CD4-positive, alpha-beta memory T cell (primary cell): ENCODE measurements at regions not wholly inside any gene's neighbourhood (a gene's known extent, or its start where the extent isn't known, plus 50 kb on each side); places are given as distances from the start of the nearest gene placed in this dataset.

Experiments used
- CTCF ChIA-PET: fragments of 350-600 bp; sonication (Branson Sonifier 250); formaldehyde crosslinking; loops from one replicate; lab custom pipeline; 2021; ENCODE audit warnings: inconsistent platforms; ENCODE audit not compliant: partially characterized antibody; lab: Charles Lee
- POLR2A ChIA-PET: fragments of 350-600 bp; sonication (Branson Sonifier 250); formaldehyde crosslinking; loops from one replicate; lab custom pipeline; 2021; ENCODE audit not compliant: partially characterized antibody; lab: Charles Lee
- DNase-seq, 5 donors: peaks; one replicate each; pipeline versions ENCODE4 v3.0.0 to v3.0.0-alpha.2; 2020 to 2022; ENCODE audit warnings: mixed read lengths in 1 of 5
- H3K27ac ChIP-seq: one replicate; pipeline ENCODE4 v1.7.0; 2013; ENCODE audit warnings: low read depth, low read length
- H3K27me3 ChIP-seq: 2 replicates; pipeline ENCODE4 v1.7.0; 2013; ENCODE audit warnings: mild to moderate bottlenecking, low read length, moderate library complexity; ENCODE audit not compliant: insufficient read depth
- H3K36me3 ChIP-seq: 2 replicates; pipeline ENCODE4 v1.7.0; 2013; ENCODE audit warnings: mild to moderate bottlenecking, low read length, moderate library complexity; ENCODE audit not compliant: insufficient read depth
- H3K4me1 ChIP-seq: 2 replicates; pipeline ENCODE4 v1.7.0; 2013; ENCODE audit warnings: mild to moderate bottlenecking, low read length, moderate library complexity; ENCODE audit not compliant: insufficient read depth
- H3K4me3 ChIP-seq, 2 donors: one replicate each; pipeline ENCODE4 v1.7.0; 2013; ENCODE audit warnings: low read length in 2 of 2, mild to moderate bottlenecking in 1 of 2
- H3K9me3 ChIP-seq, 2 donors: one replicate each; pipeline ENCODE4 v1.7.0; 2013; ENCODE audit warnings: low read length in 2 of 2, control low read depth in 1 of 2; ENCODE audit not compliant: control insufficient read depth in 1 of 2
- H3K27ac Mint-ChIP-seq, 7 donors: one replicate each; pipeline ENCODE4 v1.8.0; 2020 to 2021; ENCODE audit warnings: mixed read lengths in 7 of 7, mild to moderate bottlenecking in 6 of 7, inconsistent platforms in 3 of 7, moderate library complexity in 3 of 7
- H3K27me3 Mint-ChIP-seq, 2 donors: one replicate each; pipeline ENCODE4 v1.8.0; 2020 to 2021; ENCODE audit warnings: mixed read lengths in 2 of 2
- H3K36me3 Mint-ChIP-seq, 2 donors: one replicate each; pipeline ENCODE4 v1.8.0; 2020 to 2021; ENCODE audit warnings: mixed read lengths in 2 of 2, inconsistent platforms in 1 of 2, mild to moderate bottlenecking in 1 of 2
- H3K4me1 Mint-ChIP-seq, 4 donors: one replicate each; pipeline ENCODE4 v1.8.0; 2020 to 2021; ENCODE audit warnings: mixed read lengths in 4 of 4, mild to moderate bottlenecking in 1 of 4
- H3K4me3 Mint-ChIP-seq, 8 donors: one replicate each; pipeline ENCODE4 v1.8.0; 2020 to 2021; ENCODE audit warnings: mixed read lengths in 8 of 8, mild to moderate bottlenecking in 7 of 8, moderate library complexity in 6 of 8, inconsistent platforms in 3 of 8
- H3K9me3 Mint-ChIP-seq, 8 donors: one replicate each; pipeline ENCODE4 v1.8.0; 2020 to 2021; ENCODE audit warnings: mixed read lengths in 8 of 8, mild to moderate bottlenecking in 5 of 8, inconsistent platforms in 3 of 8, moderate library complexity in 1 of 8
- intact Hi-C: fragments of 100-400 bp; cut with micrococcal nuclease; formaldehyde crosslinking; loops from one replicate; pipeline ENCODE4 v1.15.1; 2023

GRCh38 chr10:83037653-83038052 is 1101.7 kb upstream of the GHITM start:
- intact Hi-C loops = no loop called here
- no peaks in the 10 kb centered on the region for H3K36me3 Mint-ChIP-seq

GRCh38 chr10:83038631-83039030 is 1100.7 kb upstream of the GHITM start:
- no peaks in the 10 kb centered on the region for H3K4me1 Mint-ChIP-seq
- H3K4me3 Mint-ChIP-seq = no peak overlapping the region
- H3K9me3 Mint-ChIP-seq = peaks cover 0 to 13% (median 3%) of the 10 kb centered on the region in 8 donors
- Histone ChIP-seq H3K27me3 (no peaks in the 10 kb centered on the region), H3K9me3 (no peaks in the 10 kb centered on the region), H3K4me3 (no peak overlapping the region), H3K27ac (no peak overlapping the region), H3K4me1 (no peaks in the 10 kb centered on the region), H3K36me3 (no peaks in the 10 kb centered on the region)
- intact Hi-C loops = no loop called here
- H3K27ac Mint-ChIP-seq = no peak overlapping the region
- ChIA-PET CTCF (no interaction called here), POLR2A (no interaction called here)
- no peak for DNase-seq
- H3K36me3 Mint-ChIP-seq = no peaks in the 10 kb centered on the region
- no peaks in the 10 kb centered on the region for H3K27me3 Mint-ChIP-seq

More at GRCh38 chr10:83037653-83038052, 1101.7 kb upstream of the GHITM start:
- POLR2A ChIA-PET = no interaction called here
- H3K4me3 Mint-ChIP-seq = no peak overlapping the region
- no peaks in the 10 kb centered on the region for H3K4me1 ChIP-seq
- H3K4me1 Mint-ChIP-seq = no peaks in the 10 kb centered on the region
- no peak overlapping the region for H3K27ac Mint-ChIP-seq
- no peak overlapping the region for H3K4me3 ChIP-seq
- no peaks in the 10 kb centered on the region for H3K9me3 ChIP-seq
- no peaks in the 10 kb centered on the region for H3K36me3 ChIP-seq
- CTCF ChIA-PET = no interaction called here
- no peak for DNase-seq
- no peaks in the 10 kb centered on the region for H3K27me3 ChIP-seq
- H3K27ac ChIP-seq = no peak overlapping the region
- peaks cover 0 to 13% (median 3%) of the 10 kb centered on the region in 8 donors for H3K9me3 Mint-ChIP-seq
- H3K27me3 Mint-ChIP-seq = no peaks in the 10 kb centered on the region

GRCh38 chr10:83045731-83046130 is 1093.6 kb upstream of the GHITM start:
- Mint-ChIP-seq H3K27ac (no peak overlapping the region), H3K9me3 (peaks cover 0 to 11% (median 0%) of the 10 kb centered on the region in 8 donors), H3K4me1 (no peaks in the 10 kb centered on the region), H3K4me3 (no peak overlapping the region), H3K27me3 (no peaks in the 10 kb centered on the region), H3K36me3 (no peaks in the 10 kb centered on the region)
- POLR2A ChIA-PET = no interaction called here
- H3K4me1 ChIP-seq = no peaks in the 10 kb centered on the region
- H3K27me3 ChIP-seq = no peaks in the 10 kb centered on the region
- CTCF ChIA-PET = no interaction called here
- H3K27ac ChIP-seq = no peak overlapping the region
- H3K4me3 ChIP-seq = no peak overlapping the region
- no peak for DNase-seq
- H3K9me3 ChIP-seq = no peaks in the 10 kb centered on the region
- intact Hi-C loops = no loop called here
- H3K36me3 ChIP-seq = no peaks in the 10 kb centered on the region

- Mint-ChIP-seq H3K9me3 (peaks cover 0 to 8% (median under 1%) of the 10 kb centered on the region in 8 donors), H3K27me3 (no peaks in the 10 kb centered on the region), H3K4me3 (no peak overlapping the region), H3K27ac (no peak overlapping the region), H3K36me3 (no peaks in the 10 kb centered on the region), H3K4me1 (no peaks in the 10 kb centered on the region)
- H3K27ac ChIP-seq = no peak overlapping the region
- POLR2A ChIA-PET = no interaction called here
- no peaks in the 10 kb centered on the region for H3K36me3 ChIP-seq
- CTCF ChIA-PET = no interaction called here
- no peak for DNase-seq
- no peak overlapping the region for H3K4me3 ChIP-seq
- H3K27me3 ChIP-seq = no peaks in the 10 kb centered on the region
- intact Hi-C loops = no loop called here
- H3K4me1 ChIP-seq = no peaks in the 10 kb centered on the region
- no peaks in the 10 kb centered on the region for H3K9me3 ChIP-seq
Measured at GRCh38 chr10:83050815-83051214, 1088.5 kb upstream of the GHITM start.

GRCh38 chr10:83062871-83063270 is 1076.4 kb upstream of the GHITM start:
- Histone ChIP-seq H3K4me1 (no peaks in the 10 kb centered on the region), H3K27ac (no peak overlapping the region), H3K36me3 (no peaks in the 10 kb centered on the region), H3K9me3 (no peaks in the 10 kb centered on the region), H3K4me3 (no peak overlapping the region), H3K27me3 (no peaks in the 10 kb centered on the region)
- Mint-ChIP-seq H3K27me3 (no peaks in the 10 kb centered on the region), H3K4me3 (no peak overlapping the region), H3K4me1 (no peaks in the 10 kb centered on the region), H3K9me3 (peaks cover 0 to 10% (median 6%) of the 10 kb centered on the region in 8 donors), H3K27ac (no peak overlapping the region), H3K36me3 (no peaks in the 10 kb centered on the region)
- no peak for DNase-seq
- intact Hi-C loops = no loop called here
- ChIA-PET CTCF (no interaction called here), POLR2A (no interaction called here)

GRCh38 chr10:83073472-83073871 is 1065.8 kb upstream of the GHITM start:
- H3K36me3 Mint-ChIP-seq = no peaks in the 10 kb centered on the region
- CTCF ChIA-PET = no interaction called here
- H3K9me3 Mint-ChIP-seq = peaks cover 0 to 9% (median 2%) of the 10 kb centered on the region in 8 donors
- peak overlapping the region in 1 of 7 donors; percentile 23 for H3K27ac Mint-ChIP-seq
- Histone ChIP-seq H3K9me3 (no peaks in the 10 kb centered on the region), H3K27ac (no peak overlapping the region), H3K4me3 (no peak overlapping the region), H3K36me3 (no peaks in the 10 kb centered on the region), H3K4me1 (no peaks in the 10 kb centered on the region), H3K27me3 (no peaks in the 10 kb centered on the region)
- DNase-seq = no peak
- intact Hi-C loops = no loop called here
- H3K4me1 Mint-ChIP-seq = no peaks in the 10 kb centered on the region
- POLR2A ChIA-PET = no interaction called here
- no peak overlapping the region for H3K4me3 Mint-ChIP-seq
- no peaks in the 10 kb centered on the region for H3K27me3 Mint-ChIP-seq

GRCh38 chr10:83075016-83075814 is 1064.1 kb upstream of the GHITM start:
- Mint-ChIP-seq H3K4me3 (no peak overlapping the region), H3K27ac (no peak overlapping the region), H3K36me3 (no peaks in the 10 kb centered on the region), H3K9me3 (peaks cover 0 to 13% (median 6%) of the 10 kb centered on the region in 8 donors), H3K27me3 (no peaks in the 10 kb centered on the region), H3K4me1 (no peaks in the 10 kb centered on the region)
- Histone ChIP-seq H3K9me3 (no peaks in the 10 kb centered on the region), H3K4me3 (no peak overlapping the region), H3K36me3 (no peaks in the 10 kb centered on the region), H3K27me3 (no peaks in the 10 kb centered on the region), H3K4me1 (no peaks in the 10 kb centered on the region), H3K27ac (no peak overlapping the region)
- POLR2A ChIA-PET = no interaction called here
- intact Hi-C loops = no loop called here
- CTCF ChIA-PET = no interaction called here
- no peak for DNase-seq
